ENCODE measurements at regions not wholly inside any gene's neighbourhood (a gene's known extent, or its start where the extent isn't known, plus 50 kb on each side); places are given as distances from the start of the nearest gene placed in this dataset.

DNA sequence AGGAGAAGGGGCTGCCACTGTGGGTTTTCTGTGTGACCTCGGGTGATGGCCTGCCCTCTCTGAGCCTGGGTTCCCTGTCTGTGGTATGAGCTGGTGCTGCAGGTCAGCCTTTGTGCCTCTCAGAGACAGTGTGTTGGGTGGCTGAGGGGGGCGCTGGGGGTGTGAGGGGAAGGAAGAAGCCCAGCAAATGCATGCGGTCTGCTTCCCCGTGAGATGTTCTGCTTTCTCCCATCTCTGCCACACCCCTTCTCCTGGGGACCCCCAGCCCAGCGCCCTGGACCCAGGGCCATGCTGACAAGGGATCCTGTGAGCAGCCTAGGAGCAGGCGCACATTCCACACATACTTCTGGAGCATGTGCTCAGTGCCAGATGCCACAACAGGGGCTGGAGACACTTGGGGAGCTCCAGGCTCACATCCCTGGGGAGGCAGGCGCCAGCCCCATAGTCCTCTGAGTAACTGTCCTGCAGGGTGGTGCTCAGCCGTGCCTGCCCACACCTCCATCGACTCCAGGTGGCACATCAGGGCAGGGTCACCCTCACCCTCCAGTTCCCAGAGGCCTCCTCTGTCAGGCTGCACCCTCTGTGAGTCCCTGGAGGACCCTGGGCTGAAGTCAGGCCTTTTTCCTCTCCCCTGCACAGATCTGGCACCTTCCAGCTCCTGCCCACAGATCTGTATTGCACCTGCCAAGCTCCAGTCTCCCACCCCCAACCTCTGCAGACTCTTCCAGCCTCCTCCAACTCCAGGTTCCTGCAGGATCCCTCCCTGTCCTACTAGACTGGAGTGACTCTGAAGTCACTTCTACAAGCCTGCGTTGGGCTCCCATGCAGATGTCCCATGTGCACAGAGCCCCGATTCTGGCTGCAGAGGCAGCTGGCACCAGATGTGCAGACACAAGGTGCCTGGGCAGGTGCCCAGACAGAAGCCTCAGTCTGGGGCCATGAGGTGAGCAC, 205.6 kb downstream of the KIF26A start:
- TF ChIP-seq FOXP2 (optimal IDR thresholded peaks at IDR 0.05; ENCODE audit: borderline replicate concordance, extremely low read depth, extremely low read length, insufficient read depth) (no peak), SIN3A (IDR thresholded peaks at IDR 0.05; ENCODE audit: borderline replicate concordance, insufficient read depth, low read length) (no peak), REST (IDR thresholded peaks at IDR 0.05; ENCODE audit: insufficient read depth in 1 of 2, low read depth in 2 of 2, low read length in 2 of 2) (no peak), POLR2AphosphoS5 (IDR thresholded peaks at IDR 0.05; ENCODE audit: low read depth, low read length) (no peak), TAF1 (IDR thresholded peaks at IDR 0.05; ENCODE audit: borderline replicate concordance, insufficient read depth, low read length) (no peak)

- TF ChIP-seq TAF1 (IDR thresholded peaks at IDR 0.05; ENCODE audit: borderline replicate concordance, insufficient read depth, low read length) (no peak), SIN3A (IDR thresholded peaks at IDR 0.05; ENCODE audit: borderline replicate concordance, insufficient read depth, low read length) (no peak), FOXP2 (optimal IDR thresholded peaks at IDR 0.05; ENCODE audit: borderline replicate concordance, extremely low read depth, extremely low read length, insufficient read depth) (no peak)
Observed at GRCh38 chr14:104344818-104345620, 206.6 kb downstream of the KIF26A start.

DNA sequence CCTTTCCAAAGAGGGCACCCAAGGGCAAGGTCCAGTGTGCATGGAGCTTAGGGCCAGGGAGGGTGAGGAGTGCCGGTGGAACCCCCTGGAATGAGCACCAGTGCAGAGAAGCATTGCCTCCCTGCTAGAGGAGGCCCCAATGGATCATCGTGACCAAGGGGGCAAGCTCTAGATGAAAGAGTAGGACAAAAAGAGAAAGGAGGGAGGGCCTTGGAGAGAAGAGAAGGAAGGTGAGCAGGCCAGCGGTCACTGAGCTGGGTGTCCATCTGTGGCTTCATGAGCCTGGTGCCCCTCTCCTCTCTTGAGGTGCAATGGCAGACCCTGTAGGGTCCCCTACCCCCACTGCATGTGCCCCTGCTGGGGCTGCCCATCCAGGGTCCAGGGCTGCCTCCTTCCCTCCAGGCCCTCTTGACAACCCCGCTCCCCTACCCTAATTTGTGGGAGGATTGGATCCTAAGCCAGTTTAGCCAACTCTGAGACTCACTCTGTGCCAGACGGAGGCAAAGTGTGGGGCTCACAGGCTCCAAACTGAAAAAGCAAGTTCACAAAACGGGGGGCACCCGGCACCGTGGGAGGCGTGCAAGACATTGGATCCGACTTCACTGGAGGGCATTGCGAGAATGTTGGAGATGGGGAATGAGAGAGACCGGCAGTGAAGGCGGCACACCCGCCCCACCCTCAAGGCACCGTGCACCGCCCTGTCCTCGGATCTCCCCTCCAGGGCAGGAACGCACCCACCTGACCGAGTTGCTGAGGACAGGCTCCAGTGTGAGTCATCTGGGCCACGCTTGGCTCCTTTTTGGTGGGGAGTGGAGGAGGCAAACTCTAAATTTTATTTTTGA, 207.5 kb downstream of the KIF26A start:
- TF ChIP-seq SIN3A (IDR thresholded peaks at IDR 0.05; ENCODE audit: borderline replicate concordance, insufficient read depth, low read length) (no peak), REST (IDR thresholded peaks at IDR 0.05; ENCODE audit: insufficient read depth in 1 of 2, low read depth in 2 of 2, low read length in 2 of 2) (no peak), TAF1 (IDR thresholded peaks at IDR 0.05; ENCODE audit: borderline replicate concordance, insufficient read depth, low read length) (no peak), POLR2AphosphoS5 (IDR thresholded peaks at IDR 0.05; ENCODE audit: low read depth, low read length) (no peak), FOXP2 (optimal IDR thresholded peaks at IDR 0.05; ENCODE audit: borderline replicate concordance, extremely low read depth, extremely low read length, insufficient read depth) (no peak)

DNA sequence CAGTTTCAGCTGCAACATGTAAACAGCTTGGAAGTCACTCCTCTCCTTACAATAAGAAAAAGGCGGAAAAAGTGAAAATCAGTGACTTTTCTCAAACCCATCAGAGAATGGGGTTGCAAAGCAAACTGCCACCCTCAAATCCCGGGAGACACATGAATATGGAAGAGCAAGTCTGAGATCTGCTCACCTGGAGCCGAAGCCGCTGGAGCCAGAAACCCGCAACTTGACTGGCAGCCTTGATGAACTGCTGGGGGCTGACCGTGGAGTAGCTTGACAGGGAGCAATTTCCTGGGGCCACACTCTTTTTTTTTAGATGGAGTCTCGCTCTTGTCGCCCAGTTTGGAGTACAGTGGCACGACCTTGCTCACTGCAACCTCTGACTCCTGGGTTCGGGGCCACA, 208.2 kb downstream of the KIF26A start:
- TF ChIP-seq POLR2AphosphoS5 (IDR thresholded peaks at IDR 0.05; ENCODE audit: low read depth, low read length) (no peak), REST (IDR thresholded peaks at IDR 0.05; ENCODE audit: insufficient read depth in 1 of 2, low read depth in 2 of 2, low read length in 2 of 2) (no peak), FOXP2 (optimal IDR thresholded peaks at IDR 0.05; ENCODE audit: borderline replicate concordance, extremely low read depth, extremely low read length, insufficient read depth) (no peak), SIN3A (IDR thresholded peaks at IDR 0.05; ENCODE audit: borderline replicate concordance, insufficient read depth, low read length) (no peak), TAF1 (IDR thresholded peaks at IDR 0.05; ENCODE audit: borderline replicate concordance, insufficient read depth, low read length) (no peak)

DNA sequence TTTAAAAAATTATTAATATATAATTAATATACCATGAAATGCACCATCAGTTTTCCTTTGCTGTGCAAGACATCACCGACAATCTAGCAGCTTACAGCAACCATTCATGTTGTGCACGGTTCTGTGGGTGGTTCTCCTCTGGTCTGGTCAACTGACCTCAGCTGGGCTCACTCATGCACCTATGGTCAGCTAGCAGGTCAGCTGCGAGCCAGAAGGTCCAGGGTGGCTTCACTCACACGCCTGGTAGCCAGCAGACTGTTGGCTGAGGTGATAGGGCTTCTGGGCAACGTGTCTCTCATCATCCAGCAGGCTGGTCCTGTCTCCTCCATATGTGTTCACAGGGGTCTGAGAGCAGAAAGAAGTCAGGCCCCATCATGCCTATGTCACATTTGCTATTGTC, 210.4 kb downstream of the KIF26A start:
- TF ChIP-seq POLR2AphosphoS5 (IDR thresholded peaks at IDR 0.05; ENCODE audit: low read depth, low read length) (no peak), FOXP2 (optimal IDR thresholded peaks at IDR 0.05; ENCODE audit: borderline replicate concordance, extremely low read depth, extremely low read length, insufficient read depth) (no peak), TAF1 (IDR thresholded peaks at IDR 0.05; ENCODE audit: borderline replicate concordance, insufficient read depth, low read length) (no peak), SIN3A (IDR thresholded peaks at IDR 0.05; ENCODE audit: borderline replicate concordance, insufficient read depth, low read length) (no peak), REST (IDR thresholded peaks at IDR 0.05; ENCODE audit: insufficient read depth in 1 of 2, low read depth in 2 of 2, low read length in 2 of 2) (no peak)
